HG03060 (cell line): ENCODE measurements at regions not wholly inside any gene's neighbourhood (a gene's known extent, or its start where the extent isn't known, plus 50 kb on each side); places are given as distances from the start of the nearest gene placed in this dataset.
"Not testable (repeated sequence)": the region's sequence is repeated elsewhere in the genome, so short reads cannot be mapped to it uniquely, and the experiment has no call there.

Source experiments
- ATAC-seq: cut with Tn5 transposase; IDR thresholded peaks from one replicate; pipeline ENCODE4 v1.9.1; 2021; ENCODE audit warnings: low read depth, moderate number of reproducible peaks; ENCODE audit not compliant: unreplicated experiment

GRCh38 chrX:124232523-124233201, 99.8 kb upstream of the TEX13D start:
- peak; percentile 85 for ATAC-seq

GRCh38 chrX:124234348-124234747, 98.1 kb upstream of the TEX13D start:
- ATAC-seq = no peak

GRCh38 chrX:124238268-124238667, 94.2 kb upstream of the TEX13D start:
- ATAC-seq = no peak

GRCh38 chrX:124239324-124239723, 93.1 kb upstream of the TEX13D start:
- no peak for ATAC-seq

- ATAC-seq = peak; percentile 93
Observed at GRCh38 chrX:124239911-124240310, 92.5 kb upstream of the TEX13D start.

- no peak for ATAC-seq
Observed at GRCh38 chrX:124240422-124240821, 92.0 kb upstream of the TEX13D start.

GRCh38 chrX:124242131-124242530, 90.3 kb upstream of the TEX13D start:
- no peak for ATAC-seq

GRCh38 chrX:124249345-124249744, 83.1 kb upstream of the TEX13D start:
- ATAC-seq = no peak

- no peak for ATAC-seq
Observed at GRCh38 chrX:124250835-124251437, 81.5 kb upstream of the TEX13D start.

GRCh38 chrX:124254611-124255010, 77.8 kb upstream of the TEX13D start:
- ATAC-seq = no peak

- no peak for ATAC-seq
Observed at GRCh38 chrX:124256216-124256615, 76.2 kb upstream of the TEX13D start.

- no peak for ATAC-seq
Observed at GRCh38 chrX:124256629-124257380, 75.7 kb upstream of the TEX13D start.

- ATAC-seq = no peak
Observed at GRCh38 chrX:124257924-124258702, 74.3 kb upstream of the TEX13D start.

GRCh38 chrX:124260845-124261244, 71.6 kb upstream of the TEX13D start:
- ATAC-seq = no peak

GRCh38 chrX:124263743-124264142, 68.7 kb upstream of the TEX13D start:
- ATAC-seq = no peak

GRCh38 chrX:124268099-124268498, 64.4 kb upstream of the TEX13D start:
- ATAC-seq = no peak

- ATAC-seq = no peak
Observed at GRCh38 chrX:124269881-124270280, 62.6 kb upstream of the TEX13D start.

GRCh38 chrX:124271599-124271998, 60.9 kb upstream of the TEX13D start:
- not testable (repeated sequence) for ATAC-seq

GRCh38 chrX:124272370-124272982, 60.0 kb upstream of the TEX13D start:
- ATAC-seq = no peak

- no peak for ATAC-seq
Observed at GRCh38 chrX:124274438-124275181, 57.9 kb upstream of the TEX13D start.
